CD4-positive, alpha-beta T cell treated with Interleukin-17A for 4 hours (primary cell): ENCODE measurements at regions not wholly inside any gene's neighbourhood (a gene's known extent, or its start where the extent isn't known, plus 50 kb on each side); places are given as distances from the start of the nearest gene placed in this dataset.

Source experiments
- DNase-seq: peaks from one replicate; pipeline ENCODE4 v3.0.0-alpha.2; 2020; ENCODE audit warnings: mixed read lengths

DNA sequence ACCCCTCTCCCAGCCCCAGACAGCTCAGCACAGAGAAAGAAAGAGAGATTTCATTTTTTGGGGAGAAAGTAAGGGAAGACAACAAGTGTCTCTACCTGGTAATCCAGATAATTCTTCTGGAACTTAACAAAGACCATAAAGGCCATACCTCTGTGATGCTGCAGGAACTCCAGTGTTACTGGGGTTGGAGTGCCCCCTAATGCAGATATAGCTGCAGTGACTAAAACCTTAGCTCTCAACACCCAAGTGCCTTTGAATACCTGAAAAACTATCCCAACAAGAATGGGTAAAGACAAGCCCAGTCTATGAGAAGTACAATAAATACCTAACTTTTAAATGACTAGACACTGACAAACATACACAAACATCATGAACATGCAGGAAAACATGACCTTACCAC lies 365.3 kb upstream of the PTCHD4 start:
- no peak for DNase-seq

DNA sequence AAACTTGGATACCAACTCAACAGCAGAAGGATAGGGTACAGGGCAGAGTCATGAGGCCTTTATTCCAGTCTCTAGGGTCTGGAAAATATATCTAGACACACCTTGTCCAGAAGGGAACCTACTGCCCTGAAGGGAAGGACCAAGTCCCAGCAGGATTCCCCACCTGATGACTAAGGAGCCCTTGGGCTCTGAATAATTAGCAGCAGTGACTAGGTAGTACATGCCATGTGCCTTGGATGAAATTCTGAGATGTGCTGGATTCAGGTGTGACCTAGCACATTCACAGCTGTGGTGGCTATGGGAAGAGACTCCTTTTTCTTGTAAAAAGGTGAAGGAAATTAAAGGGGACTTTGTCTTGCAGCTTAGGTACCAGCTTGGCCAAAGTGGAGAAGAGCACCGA lies 364.3 kb upstream of the PTCHD4 start:
- DNase-seq: no peak

GRCh38 chr6:48474830-48475229 lies 363.8 kb upstream of the PTCHD4 start:
- no peak for DNase-seq

DNA sequence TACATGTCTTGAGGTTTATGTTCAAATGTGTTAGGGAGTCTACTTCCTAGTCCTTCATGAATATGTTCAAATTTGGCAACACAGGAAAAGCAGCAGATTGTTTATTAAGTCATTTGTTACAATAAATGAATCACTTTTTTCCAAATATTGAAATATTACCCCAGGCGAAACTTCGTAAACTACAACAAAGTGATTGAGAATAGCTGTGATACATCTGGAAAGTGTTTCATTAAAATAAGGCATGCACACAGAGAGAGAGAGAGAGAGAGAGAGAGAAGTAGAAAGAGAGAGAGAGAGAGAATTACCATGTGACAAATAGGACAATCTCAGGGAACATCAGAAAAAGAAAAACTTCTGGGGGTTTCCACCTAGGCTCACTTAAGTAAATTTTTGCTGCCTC lies 363.1 kb upstream of the PTCHD4 start:
- DNase-seq: no peak

GRCh38 chr6:48472535-48472934 lies 361.5 kb upstream of the PTCHD4 start:
- DNase-seq: no peak

DNA sequence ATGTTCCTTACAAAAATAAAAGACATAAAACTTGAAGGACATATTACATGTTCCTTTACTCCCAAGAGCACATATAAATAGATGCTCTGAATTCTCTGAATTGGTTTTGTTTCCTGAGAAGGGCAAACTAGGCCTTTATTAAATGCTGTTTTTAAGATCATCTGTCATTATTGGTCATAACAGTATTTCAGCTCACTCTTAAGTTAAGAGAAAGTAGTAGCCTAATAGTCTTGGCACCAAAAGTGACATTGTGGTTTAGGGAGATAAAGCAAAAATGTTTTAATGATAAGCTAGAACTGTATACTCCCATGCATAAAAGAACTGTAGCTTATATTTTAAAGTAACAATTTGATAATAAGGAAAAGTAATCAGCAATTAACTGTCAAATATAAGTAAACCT lies 361.1 kb upstream of the PTCHD4 start:
- DNase-seq: no peak

- no peak for DNase-seq
These were observed 360.3 kb upstream of the PTCHD4 start for GRCh38 chr6:48471326-48471725.

- DNase-seq: no peak
These were observed 338.0 kb upstream of the PTCHD4 start for GRCh38 chr6:48449002-48449401.

DNA sequence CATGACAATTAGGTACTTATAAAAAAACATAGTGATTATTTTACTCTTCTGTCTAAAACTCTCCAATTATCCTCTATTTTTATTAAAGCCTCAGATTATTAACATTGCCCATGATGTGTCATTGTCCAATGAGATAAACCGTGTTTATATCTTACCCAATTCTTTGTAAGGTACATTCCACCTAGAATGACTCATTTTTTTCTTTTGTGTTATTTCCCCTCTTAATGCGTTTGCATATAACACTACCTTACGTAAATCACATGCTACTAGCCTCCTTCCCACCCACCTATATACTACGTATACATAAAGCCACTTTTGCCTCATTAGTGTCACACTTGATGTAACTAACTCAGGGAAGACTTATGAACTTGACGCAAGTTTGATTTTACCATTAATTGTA lies 336.3 kb upstream of the PTCHD4 start:
- no peak for DNase-seq

GRCh38 chr6:48429610-48430009 lies 318.6 kb upstream of the PTCHD4 start:
- DNase-seq: no peak

DNA sequence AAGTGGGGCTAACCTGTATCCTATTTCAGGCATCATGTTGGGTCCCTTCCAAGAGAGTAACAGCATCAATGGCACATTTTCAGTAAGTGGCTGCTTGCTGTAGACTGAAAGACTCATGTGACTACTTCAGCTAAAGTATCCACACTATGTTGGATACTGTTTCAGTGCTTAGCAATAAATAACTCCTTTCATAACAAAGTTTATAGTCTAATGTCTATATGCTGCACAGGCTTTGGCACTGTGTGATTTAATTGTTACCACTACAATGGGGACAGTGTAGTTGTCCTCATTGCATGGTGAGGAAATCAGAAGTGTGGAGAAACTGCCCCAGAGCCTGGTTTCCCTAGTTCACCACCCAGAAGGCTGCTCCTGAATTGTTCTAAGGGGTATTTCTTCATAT lies 318.0 kb upstream of the PTCHD4 start:
- no peak for DNase-seq

- DNase-seq: no peak
These were observed 315.6 kb upstream of the PTCHD4 start for GRCh38 chr6:48426636-48427035.

DNA sequence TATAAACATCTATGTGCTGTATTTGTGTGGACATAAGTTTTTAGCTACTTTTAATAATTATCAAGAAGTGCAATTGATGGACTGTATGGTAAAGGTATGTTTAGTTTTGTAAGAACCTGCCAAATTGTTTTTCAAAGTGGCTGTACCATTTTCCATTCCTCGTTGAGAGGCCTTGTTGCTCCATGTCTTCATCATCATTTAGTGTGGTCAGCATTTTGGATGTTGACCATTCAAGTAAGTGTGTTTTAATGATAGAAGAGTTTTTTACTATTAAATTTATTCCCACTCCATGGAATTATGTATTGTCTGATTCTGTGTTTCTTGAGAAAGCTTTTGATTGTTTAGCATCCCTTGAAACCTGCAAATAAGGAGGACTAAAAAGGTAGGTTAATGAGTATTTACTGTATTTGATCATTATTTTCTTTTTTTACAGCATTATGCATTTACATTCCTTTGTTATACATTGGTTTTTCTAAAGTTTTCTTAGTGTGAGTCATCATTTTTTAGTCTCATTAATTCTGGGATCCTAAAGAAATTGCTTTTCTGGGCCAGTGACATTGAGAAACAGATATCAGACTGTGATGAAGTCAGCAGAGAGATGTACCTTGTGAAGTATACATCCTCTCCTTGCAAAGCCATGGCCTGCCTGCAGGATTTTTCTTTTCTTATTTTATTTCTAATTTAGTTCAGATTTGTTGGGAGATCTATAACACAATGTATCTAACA lies 312.8 kb upstream of the PTCHD4 start:
- DNase-seq: no peak

DNA sequence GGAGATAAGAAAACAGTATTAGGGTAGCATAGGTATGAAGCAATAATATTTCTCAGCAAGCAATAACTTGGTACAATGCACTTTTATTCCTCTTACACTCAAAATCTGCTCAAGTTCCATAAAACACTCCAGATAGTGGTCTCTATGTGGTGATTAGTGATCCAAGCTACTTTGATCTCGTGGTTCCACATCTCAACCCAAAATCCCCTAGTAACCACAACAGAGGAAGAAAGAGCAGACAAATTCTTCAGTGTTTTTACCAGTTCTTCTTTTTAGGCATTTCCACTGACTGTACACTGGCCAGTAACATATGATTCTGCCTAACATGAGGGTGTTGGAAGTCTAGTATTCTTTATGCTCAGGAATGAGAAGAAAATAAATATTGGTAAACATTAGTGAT lies 309.0 kb upstream of the PTCHD4 start:
- no peak for DNase-seq

- no peak for DNase-seq
These were observed 306.9 kb upstream of the PTCHD4 start for GRCh38 chr6:48417927-48418326.

DNA sequence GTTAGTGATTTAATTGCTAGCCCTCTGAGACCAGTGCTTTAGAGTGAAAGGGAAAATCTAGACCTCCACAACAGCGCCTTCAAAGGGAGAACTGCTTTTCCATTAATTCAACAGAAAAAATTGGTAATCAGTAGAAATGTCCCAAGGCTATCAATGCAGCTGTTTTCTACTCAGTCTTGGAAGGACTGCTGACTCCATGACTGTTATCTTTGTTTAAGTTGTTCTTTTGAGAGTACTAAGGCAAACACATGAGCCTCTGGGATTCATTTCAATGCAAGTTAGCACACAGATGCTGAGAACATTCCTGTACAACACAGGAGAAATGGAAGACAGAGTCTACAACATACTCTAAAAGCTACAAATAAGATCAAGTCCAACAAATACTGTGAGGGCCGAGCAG lies 301.7 kb upstream of the PTCHD4 start:
- no peak for DNase-seq

DNA sequence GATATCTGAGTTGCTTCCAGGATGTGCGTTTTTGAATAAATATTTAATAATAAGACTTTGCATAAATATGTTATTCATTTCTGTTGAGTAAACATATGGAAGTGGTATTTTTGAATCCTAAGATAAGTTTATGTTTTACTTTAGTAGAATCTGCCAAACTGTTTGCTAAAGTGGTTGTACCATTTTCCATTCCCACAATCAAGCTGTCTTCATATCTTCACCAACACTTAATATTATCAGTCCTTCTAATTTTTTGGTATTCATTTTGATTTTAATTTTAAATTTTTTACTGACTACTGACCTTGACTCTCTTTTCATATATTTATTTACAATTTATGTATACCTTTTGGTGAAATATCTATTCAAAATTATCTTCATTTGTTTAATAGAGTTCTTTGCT lies 293.9 kb upstream of the PTCHD4 start:
- DNase-seq: no peak

GRCh38 chr6:48403587-48403986 lies 292.6 kb upstream of the PTCHD4 start:
- DNase-seq: no peak

DNA sequence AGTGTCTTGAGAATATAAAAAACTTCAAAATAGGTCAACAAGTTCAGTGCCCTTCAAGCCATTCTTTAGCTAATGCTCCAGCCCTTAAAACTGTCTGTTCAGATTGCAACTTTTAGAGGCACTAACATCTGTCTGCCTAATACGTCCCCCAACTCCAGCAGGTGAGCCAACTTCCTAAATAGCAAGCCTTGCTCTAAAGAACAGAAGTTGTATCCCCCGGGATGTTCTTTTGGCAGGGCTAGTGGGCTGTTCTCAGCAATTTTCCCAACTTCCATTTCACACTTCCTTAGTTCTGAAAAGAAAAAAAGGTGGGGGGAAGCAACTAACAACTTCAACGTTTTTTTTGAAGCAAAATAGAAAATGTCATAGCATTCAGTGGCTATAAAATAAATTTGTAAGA lies 290.0 kb upstream of the PTCHD4 start:
- no peak for DNase-seq

DNA sequence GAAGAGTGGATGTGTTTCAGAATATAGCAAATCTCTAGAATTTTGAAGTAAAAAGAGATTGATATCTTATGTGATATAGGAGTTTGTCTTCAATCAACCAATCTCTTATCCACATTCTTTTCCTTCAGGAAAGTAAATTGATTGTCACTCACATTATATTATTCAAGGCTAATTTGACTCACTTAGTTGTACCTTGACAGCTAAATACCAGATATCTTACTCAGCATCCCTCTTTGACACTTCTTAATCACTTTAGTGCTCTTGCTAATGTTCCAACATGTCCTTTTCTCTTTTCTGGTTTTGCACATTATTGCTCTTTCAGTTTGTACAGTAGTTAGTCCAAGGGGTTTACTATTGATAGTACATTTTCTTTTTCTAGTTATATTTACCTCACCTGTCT lies 286.9 kb upstream of the PTCHD4 start:
- no peak for DNase-seq

- DNase-seq: no peak
These were observed 278.4 kb upstream of the PTCHD4 start for GRCh38 chr6:48389146-48390043.

GRCh38 chr6:48388044-48388443 lies 277.0 kb upstream of the PTCHD4 start:
- DNase-seq: no peak

- no peak for DNase-seq
These were observed 267.9 kb upstream of the PTCHD4 start for GRCh38 chr6:48378884-48379407.

DNA sequence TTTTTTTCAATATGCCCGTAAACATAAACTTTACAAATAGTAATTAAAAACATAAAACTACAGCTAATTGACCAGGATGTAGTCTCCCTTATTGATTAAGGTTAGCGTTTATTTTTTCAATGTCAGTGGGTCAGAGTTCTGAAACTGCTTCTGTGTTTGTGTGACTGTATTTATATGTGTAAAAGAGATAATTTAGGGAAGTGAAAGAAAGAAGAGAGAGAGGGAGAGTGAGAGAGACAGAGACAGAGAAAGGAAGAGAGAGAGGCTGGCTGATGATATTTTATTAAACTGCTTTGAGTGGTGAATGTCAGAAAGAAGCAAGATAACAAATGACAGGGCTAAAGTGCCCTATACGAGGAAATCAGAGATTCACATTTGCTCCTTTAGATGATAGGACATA lies 266.1 kb upstream of the PTCHD4 start:
- DNase-seq: no peak
